Thyroid gland (tissue), 4 donors: ENCODE measurements at regions not wholly inside any gene's neighbourhood (a gene's known extent, or its start where the extent isn't known, plus 50 kb on each side); places are given as distances from the start of the nearest gene placed in this dataset.

Experiments
- DNase-seq, 2 donors: peaks; one replicate each; pipeline ENCODE4 v3.0.0-alpha.2; 2019
- H3K27ac ChIP-seq, 3 donors: fragments of 200-600 bp; sonication (generic); 1 replicate in 2 of 3; 2 replicates in 1 of 3; pipeline ENCODE4 v1.5.1; 2016 to 2019; ENCODE audit warnings: mild to moderate bottlenecking in 1 of 3, moderate library complexity in 1 of 3
- H3K27me3 ChIP-seq: fragments of 200-600 bp; sonication (generic); one replicate; pipeline ENCODE4 v1.5.1; 2019
- H3K36me3 ChIP-seq, 2 donors: fragments of 200-600 bp; sonication (generic); one replicate each; pipeline ENCODE4 v1.5.1; 2016 to 2019
- H3K4me1 ChIP-seq, 2 donors: fragments of 200-600 bp; sonication (generic); one replicate each; pipeline ENCODE4 v1.5.1; 2017 to 2019
- H3K4me3 ChIP-seq, 3 donors: fragments of 200-600 bp; sonication (generic); replicated peaks in 1 of 3; 1 replicate in 2 of 3; 2 replicates in 1 of 3; pipeline ENCODE4 v1.5.1; 2016; ENCODE audit warnings: mild to moderate bottlenecking in 1 of 3
- H3K9me3 ChIP-seq: fragments of 200-600 bp; sonication (generic); one replicate; pipeline ENCODE4 v1.5.1; 2017
- CTCF ChIP-seq, 6 experiments: fragments of 200-600 bp in 3 of 6; fragments of 450-650 bp in 3 of 6; sonication (generic) in 3 of 6; IDR thresholded peaks; one replicate each; pipeline ENCODE4 v1.5.1; 2016 to 2019; ENCODE audit warnings: antibody characterized with exemption in 6 of 6, mild to moderate bottlenecking in 2 of 6, inconsistent platforms in 1 of 6, moderate library complexity in 1 of 6
- POLR2A ChIP-seq, 2 donors: fragments of 450-650 bp; IDR thresholded peaks; one replicate each; pipeline ENCODE4 v1.6.1; 2017; ENCODE audit warnings: antibody characterized with exemption in 2 of 2, mild to moderate bottlenecking in 2 of 2, moderate library complexity in 1 of 2
- WGBS, 2 donors: methylation state at CpG; one replicate each; pipeline ENCODE4 v1.1.5; 2017; 5-methylcytosine and 5-hydroxymethylcytosine counted together
- intact Hi-C: fragments of 100-400 bp; cut with DNase I; formaldehyde crosslinking; loops from one replicate; pipeline ENCODE4 v1.15.1; 2023

- Histone ChIP-seq H3K27me3 (no peaks in the 10 kb centered on the region), H3K4me1 (peaks cover 56 to 80% of the 10 kb centered on the region in 2 donors), H3K27ac (peak overlapping the region; percentile 82 to 95 (median 85)), H3K36me3 (no peaks in the 10 kb centered on the region), H3K9me3 (no peaks in the 10 kb centered on the region), H3K4me3 (no peak overlapping the region)
- intact Hi-C loops: no loop called here
- WGBS, 2 donors: 63 to 73% methylated on average over 17 of the region's 18 CpGs
- TF ChIP-seq POLR2A (IDR thresholded peaks at IDR 0.05) (peak in 1 of 2 donors; percentile 36), CTCF (IDR thresholded peaks at IDR 0.05) (no peak)
- DNase-seq: peak; percentile 95 to 96
These were observed 281.5 kb downstream of the SEC14L1 start for GRCh38 chr17:77422104-77422747.

- H3K27ac ChIP-seq: peak overlapping the region; percentile 82 to 95 (median 85)
- 76 to 83% methylated on average over 4 of the region's 4 CpGs for WGBS, 2 donors
- TF ChIP-seq POLR2A (IDR thresholded peaks at IDR 0.05): no peak
- no peak for TF ChIP-seq CTCF (IDR thresholded peaks at IDR 0.05)
- intact Hi-C loops: no loop called here
- H3K27me3 ChIP-seq: no peaks in the 10 kb centered on the region
- H3K4me3 ChIP-seq: no peak overlapping the region
- no peaks in the 10 kb centered on the region for H3K36me3 ChIP-seq
- no peaks in the 10 kb centered on the region for H3K9me3 ChIP-seq
- DNase-seq: peak in 1 of 2 donors; percentile 38
- peaks cover 61 to 85% of the 10 kb centered on the region in 2 donors for H3K4me1 ChIP-seq
These were observed 282.0 kb downstream of the SEC14L1 start for GRCh38 chr17:77422748-77423113.

GRCh38 chr17:77423589-77424451 is 283.1 kb downstream of the SEC14L1 start:
- no peaks in the 10 kb centered on the region for H3K36me3 ChIP-seq
- H3K27me3 ChIP-seq: no peaks in the 10 kb centered on the region
- TF ChIP-seq CTCF (IDR thresholded peaks at IDR 0.05) (no peak), POLR2A (IDR thresholded peaks at IDR 0.05) (no peak)
- peak; percentile 66 to 77 for DNase-seq
- peak overlapping the region; percentile 82 to 95 (median 85) for H3K27ac ChIP-seq
- H3K4me1 ChIP-seq: peaks cover 65 to 94% of the 10 kb centered on the region in 2 donors
- H3K4me3 ChIP-seq: no peak overlapping the region
- intact Hi-C loops: no loop called here
- 76 to 84% methylated on average over 27 to 30 of the region's 31 CpGs for WGBS, 2 donors
- H3K9me3 ChIP-seq: no peaks in the 10 kb centered on the region

- Histone ChIP-seq H3K4me3 (no peak overlapping the region), H3K27me3 (no peaks in the 10 kb centered on the region), H3K4me1 (peaks cover 66 to 97% of the 10 kb centered on the region in 2 donors), H3K9me3 (no peaks in the 10 kb centered on the region), H3K27ac (peak overlapping the region; percentile 82 to 95 (median 85)), H3K36me3 (no peaks in the 10 kb centered on the region)
- 35 to 38% methylated on average over 12 to 15 of the region's 21 CpGs for WGBS, 2 donors
- no peak for TF ChIP-seq CTCF (IDR thresholded peaks at IDR 0.05)
- TF ChIP-seq POLR2A (IDR thresholded peaks at IDR 0.05): no peak
- peak; percentile 92 to 95 for DNase-seq
- intact Hi-C loops: loop anchor here (5.0 kb wide), 2 partner anchors 42 to 92 kb away; no protein-coding TSS in a partner anchor
These were observed 284.0 kb downstream of the SEC14L1 start for GRCh38 chr17:77424585-77425344.
